RWPE2 (cell line): ENCODE measurements at regions not wholly inside any gene's neighbourhood (a gene's known extent, or its start where the extent isn't known, plus 50 kb on each side); places are given as distances from the start of the nearest gene placed in this dataset.

Experiments used
- ATAC-seq: fragments of 200-7000 bp; cut with Tn5 transposase; 3 replicates; pipeline ENCODE4 v1.9.1; 2021; ENCODE audit warnings: low read depth
- DNase-seq: peaks from one replicate; pipeline ENCODE4 v3.0.0-alpha.2; 2020; ENCODE audit warnings: low spot score
- H3K27ac ChIP-seq: fragments of 450-650 bp; 2 replicates; pipeline ENCODE4 v1.5.1; 2017; ENCODE audit warnings: mild to moderate bottlenecking; ENCODE audit not compliant: poor library complexity, severe bottlenecking
- H3K27me3 ChIP-seq: fragments of 250-450 bp; sonication (Bioruptor Pico); 2 replicates; pipeline ENCODE4 v1.5.1; 2021; ENCODE audit warnings: mild to moderate bottlenecking, moderate library complexity; ENCODE audit not compliant: insufficient read depth, poor library complexity, severe bottlenecking
- H3K36me3 ChIP-seq: fragments of 250-450 bp; sonication (Bioruptor Pico); 2 replicates; pipeline ENCODE4 v1.5.1; 2020; ENCODE audit warnings: low read depth, mild to moderate bottlenecking, moderate library complexity
- H3K4me1 ChIP-seq: fragments of 250-450 bp; sonication (Bioruptor Pico); 2 replicates; pipeline ENCODE4 v1.5.1; 2021; ENCODE audit warnings: mild to moderate bottlenecking, moderate library complexity; ENCODE audit not compliant: insufficient read depth, poor library complexity, severe bottlenecking
- H3K4me3 ChIP-seq: fragments of 250-450 bp; sonication (Bioruptor Pico); 2 replicates; pipeline ENCODE4 v1.5.1; 2021; ENCODE audit warnings: mild to moderate bottlenecking, moderate library complexity; ENCODE audit not compliant: severe bottlenecking
- H3K9me3 ChIP-seq: fragments of 250-450 bp; sonication (Bioruptor Pico); 2 replicates; pipeline ENCODE4 v1.5.1; 2021; ENCODE audit warnings: mild to moderate bottlenecking, moderate library complexity; ENCODE audit not compliant: severe bottlenecking
- CTCF ChIP-seq: fragments of 450-650 bp; IDR thresholded peaks from one replicate; pipeline ENCODE4 v1.5.1; 2017; ENCODE audit warnings: mild to moderate bottlenecking, moderate library complexity; ENCODE audit not compliant: poor library complexity, severe bottlenecking

GRCh38 chr4:41381384-41381783 is 124.7 kb downstream of the UCHL1 start:
- no peak for TF ChIP-seq CTCF
- ATAC-seq: no peak

GRCh38 chr4:41384992-41385391 is 128.3 kb downstream of the UCHL1 start:
- no peak for TF ChIP-seq CTCF
- Histone ChIP-seq H3K4me1 (peaks cover 7% of the 10 kb centered on the region), H3K36me3 (peaks cover 11% of the 10 kb centered on the region; the same call in 1 of the 2 replicates), H3K27ac (no peak overlapping the region), H3K4me3 (no peak overlapping the region), H3K9me3 (no peaks in the 10 kb centered on the region), H3K27me3 (no peaks in the 10 kb centered on the region)
- ATAC-seq (no peak), DNase-seq (no peak)

More at GRCh38 chr4:41381384-41381783, 124.7 kb downstream of the UCHL1 start:
- Histone ChIP-seq H3K9me3 (peaks cover 3% of the 10 kb centered on the region), H3K4me1 (peaks cover 7% of the 10 kb centered on the region), H3K36me3 (peaks cover 33% of the 10 kb centered on the region), H3K4me3 (no peak overlapping the region), H3K27me3 (no peaks in the 10 kb centered on the region), H3K27ac (no peak overlapping the region)
- DNase-seq: no peak

- DNase-seq (no peak), ATAC-seq (no peak)
- Histone ChIP-seq H3K4me1 (peaks cover 7% of the 10 kb centered on the region), H3K27me3 (no peaks in the 10 kb centered on the region), H3K27ac (no peak overlapping the region), H3K9me3 (no peaks in the 10 kb centered on the region), H3K36me3 (peaks cover 11% of the 10 kb centered on the region; the same call in 1 of the 2 replicates), H3K4me3 (no peak overlapping the region)
- TF ChIP-seq CTCF: no peak
These were observed 128.8 kb downstream of the UCHL1 start for GRCh38 chr4:41385481-41385880.

GRCh38 chr4:41388080-41388479 is 131.4 kb downstream of the UCHL1 start:
- ATAC-seq (no peak), DNase-seq (no peak)
- Histone ChIP-seq H3K36me3 (0 out of 2 replicates have a peak, but pooled peaks cover 8% of the 10 kb centered on the region), H3K27ac (no peak overlapping the region), H3K4me3 (no peak overlapping the region), H3K4me1 (peaks cover 8% of the 10 kb centered on the region), H3K9me3 (no peaks in the 10 kb centered on the region), H3K27me3 (no peaks in the 10 kb centered on the region)
- TF ChIP-seq CTCF: no peak

- DNase-seq: no peak
- H3K4me3 ChIP-seq: no peak overlapping the region
- no peak overlapping the region for H3K27ac ChIP-seq
- ATAC-seq: no peak
- H3K9me3 ChIP-seq: no peaks in the 10 kb centered on the region
- no peak for TF ChIP-seq CTCF
- peaks cover 19% of the 10 kb centered on the region for H3K4me1 ChIP-seq
- no peaks in the 10 kb centered on the region for H3K27me3 ChIP-seq
- 0 out of 2 replicates have a peak, but pooled peaks cover 8% of the 10 kb centered on the region for H3K36me3 ChIP-seq
These were observed 132.6 kb downstream of the UCHL1 start for GRCh38 chr4:41389356-41389755.
